T47D (cell line): ENCODE measurements at regions not wholly inside any gene's neighbourhood (a gene's known extent, or its start where the extent isn't known, plus 50 kb on each side); places are given as distances from the start of the nearest gene placed in this dataset.
"Not testable (repeated sequence)": the region's sequence is repeated elsewhere in the genome, so short reads cannot be mapped to it uniquely, and the experiment has no call there.

Experiments used
- DNase-seq, 2 experiments: peaks; one replicate each; pipeline versions ENCODE4 v3.0.0 to v3.0.0-alpha.2; 2011 to 2012; ENCODE audit warnings: low read depth in 1 of 2, low spot score in 1 of 2
- JUND ChIP-seq: IDR thresholded peaks from 2 replicates; pipeline ENCODE4 v1.6.1; 2012; ENCODE audit warnings: low read depth
- in situ Hi-C: cut with HindIII; loops from 2 replicates; pipeline ENCODE4 v1.10.0; 2016; ENCODE audit warnings: low sequenced_read_pairs, low pct_unique_long_range_greater_than_20kb

- in situ Hi-C loops = no loop called here
- no peak for TF ChIP-seq JUND
- no peak for DNase-seq
Observed at GRCh38 chr4:54587107-54587891, 70.5 kb upstream of the KIT start.

GRCh38 chr4:54588404-54588803 lies 69.4 kb upstream of the KIT start:
- DNase-seq = no peak
- in situ Hi-C loops = no loop called here
- TF ChIP-seq JUND = no peak

GRCh38 chr4:54589586-54589985 lies 68.2 kb upstream of the KIT start:
- in situ Hi-C loops = no loop called here
- DNase-seq = no peak
- no peak for TF ChIP-seq JUND

GRCh38 chr4:54593795-54594322 lies 63.9 kb upstream of the KIT start:
- TF ChIP-seq JUND = no peak
- in situ Hi-C loops = no loop called here
- no peak for DNase-seq

GRCh38 chr4:54596201-54596600 lies 61.6 kb upstream of the KIT start:
- DNase-seq = no peak
- in situ Hi-C loops = no loop called here
- TF ChIP-seq JUND = no peak

- in situ Hi-C loops, DNase-seq: not testable (repeated sequence)
Observed at GRCh38 chr4:54597678-54598077, 60.1 kb upstream of the KIT start.

- in situ Hi-C loops, DNase-seq: not testable (repeated sequence)
Observed at GRCh38 chr4:54602175-54602574, 55.6 kb upstream of the KIT start.

- in situ Hi-C loops = no loop called here
- DNase-seq = no peak
- no peak for TF ChIP-seq JUND
Observed at GRCh38 chr4:54607067-54607466, 50.7 kb upstream of the KIT start.

- TF ChIP-seq JUND = no peak
- no peak for DNase-seq
- in situ Hi-C loops = no loop called here
Observed at GRCh38 chr4:54607521-54607920, 50.2 kb upstream of the KIT start.
